Dermis blood vessel endothelial cell (primary cell): ENCODE measurements at regions not wholly inside any gene's neighbourhood (a gene's known extent, or its start where the extent isn't known, plus 50 kb on each side); places are given as distances from the start of the nearest gene placed in this dataset.
"Not testable (repeated sequence)": the region's sequence is repeated elsewhere in the genome, so short reads cannot be mapped to it uniquely, and the experiment has no call there.

Experiments used
- DNase-seq: peaks from one replicate; pipeline ENCODE4 v3.0.0; 2010

GRCh38 chr1:94672001-94672400 is 130.4 kb upstream of the F3 start:
- no peak for DNase-seq

GRCh38 chr1:94670273-94670672 is 128.7 kb upstream of the F3 start:
- DNase-seq = no peak

- no peak for DNase-seq
These were observed 127.6 kb upstream of the F3 start for GRCh38 chr1:94669198-94669597.

GRCh38 chr1:94668528-94668927 is 127.0 kb upstream of the F3 start:
- no peak for DNase-seq

- no peak for DNase-seq
These were observed 126.3 kb upstream of the F3 start for GRCh38 chr1:94667818-94668217.

- no peak for DNase-seq
These were observed 125.2 kb upstream of the F3 start for GRCh38 chr1:94666797-94667196.

GRCh38 chr1:94661431-94661932 is 119.9 kb upstream of the F3 start:
- no peak for DNase-seq

GRCh38 chr1:94660994-94661393 is 119.4 kb upstream of the F3 start:
- no peak for DNase-seq

- DNase-seq = no peak
These were observed 118.7 kb upstream of the F3 start for GRCh38 chr1:94660258-94660657.

- DNase-seq = not testable (repeated sequence)
These were observed 117.6 kb upstream of the F3 start for GRCh38 chr1:94659202-94659601.

GRCh38 chr1:94658221-94658620 is 116.7 kb upstream of the F3 start:
- no peak for DNase-seq

- not testable (repeated sequence) for DNase-seq
These were observed 116.2 kb upstream of the F3 start for GRCh38 chr1:94657776-94658175.

- no peak for DNase-seq
These were observed 115.4 kb upstream of the F3 start for GRCh38 chr1:94656967-94657366.

- no peak for DNase-seq
These were observed 113.4 kb upstream of the F3 start for GRCh38 chr1:94654919-94655318.

- DNase-seq = no peak
These were observed 112.9 kb upstream of the F3 start for GRCh38 chr1:94654459-94654858.

- DNase-seq = peak; percentile 24
These were observed 112.5 kb upstream of the F3 start for GRCh38 chr1:94654031-94654430.

- no peak for DNase-seq
These were observed 111.9 kb upstream of the F3 start for GRCh38 chr1:94653454-94653853.

- DNase-seq = no peak
These were observed 109.5 kb upstream of the F3 start for GRCh38 chr1:94651076-94651475.

- DNase-seq = no peak
These were observed 108.7 kb upstream of the F3 start for GRCh38 chr1:94650301-94650700.

GRCh38 chr1:94648225-94649007 is 106.9 kb upstream of the F3 start:
- DNase-seq = no peak

GRCh38 chr1:94646786-94647555 is 105.4 kb upstream of the F3 start:
- no peak for DNase-seq

- no peak for DNase-seq
These were observed 104.6 kb upstream of the F3 start for GRCh38 chr1:94646141-94646643.

GRCh38 chr1:94644352-94644751 is 102.8 kb upstream of the F3 start:
- DNase-seq = no peak

- DNase-seq = no peak
These were observed 102.3 kb upstream of the F3 start for GRCh38 chr1:94643819-94644218.
